ENCODE measurements at regions not wholly inside any gene's neighbourhood (a gene's known extent, or its start where the extent isn't known, plus 50 kb on each side); places are given as distances from the start of the nearest gene placed in this dataset.
"Not testable (repeated sequence)": the region's sequence is repeated elsewhere in the genome, so short reads cannot be mapped to it uniquely, and the experiment has no call there.

GRCh38 chr6:110543106-110543505, 66.7 kb upstream of the SLC22A16 start:
- CTCF ChIA-PET = interaction anchor here (1.3 to 1.7 kb wide), 2 partner anchors 16 to 406 kb away, joined by 5 read pairs; no protein-coding TSS in a partner anchor
- no peak for DNase-seq (ENCODE audit: low read depth, low spot score)
- Histone ChIP-seq H3K4me3 (ENCODE audit: low read depth, low read length) (no peak overlapping the region), H3K9me3 (ENCODE audit: control insufficient read depth, insufficient read depth, low read length) (peaks cover 15% of the 10 kb centered on the region), H3K27me3 (ENCODE audit: control insufficient read depth, insufficient read depth, low read length) (no peaks in the 10 kb centered on the region), H3K27ac (ENCODE audit: low read depth, low read length) (no peak overlapping the region)
- POLR2A ChIA-PET = no interaction called here
- no peak for TF ChIP-seq CTCF (IDR thresholded peaks at IDR 0.05; ENCODE audit: low read depth, low read length)

DNA sequence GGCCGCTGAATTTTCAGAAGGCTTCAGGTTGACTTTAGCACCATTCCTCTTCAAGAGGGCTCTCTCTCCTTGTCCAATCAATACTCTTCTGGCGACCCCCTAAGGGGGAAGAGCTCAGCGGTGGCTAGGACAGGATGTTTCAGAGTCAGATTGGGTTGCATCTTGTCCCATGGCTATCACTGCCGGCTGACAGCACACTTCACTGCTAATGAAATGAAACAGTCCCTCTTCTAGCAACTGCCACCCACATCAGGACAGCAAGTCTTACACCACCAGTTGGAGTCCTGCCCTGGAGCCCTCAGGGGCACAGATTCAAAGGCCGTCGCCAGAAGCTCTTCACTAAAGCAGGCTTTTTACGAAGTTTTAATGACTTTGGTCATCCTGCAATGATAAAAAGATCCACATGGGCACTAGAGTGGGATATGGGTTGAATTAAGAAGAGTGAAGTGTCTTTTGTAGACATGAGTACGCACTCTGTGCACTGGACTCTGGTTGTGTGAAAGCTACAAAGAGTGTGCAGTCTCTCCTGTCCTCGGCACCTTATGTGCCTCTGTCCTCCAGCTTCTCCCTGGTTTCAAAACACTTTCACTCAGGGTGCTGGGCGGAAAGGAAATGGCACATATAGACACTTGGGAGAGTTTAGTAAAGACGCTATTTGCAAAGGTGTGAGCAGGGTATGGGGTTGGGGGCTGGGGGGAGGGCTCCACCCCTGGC, 66.1 kb upstream of the SLC22A16 start:
- Histone ChIP-seq H3K27me3 (ENCODE audit: control insufficient read depth, insufficient read depth, low read length) (no peaks in the 10 kb centered on the region), H3K4me3 (ENCODE audit: low read depth, low read length) (no peak overlapping the region), H3K9me3 (ENCODE audit: control insufficient read depth, insufficient read depth, low read length) (peaks cover 15% of the 10 kb centered on the region), H3K27ac (ENCODE audit: low read depth, low read length) (no peak overlapping the region)
- ChIA-PET CTCF (interaction anchor here (1.0 to 1.7 kb wide), 3 partner anchors 15 to 469 kb away, joined by 4 to 5 read pairs (median 5); no protein-coding TSS in a partner anchor), POLR2A (no interaction called here)
- no peak for TF ChIP-seq CTCF (IDR thresholded peaks at IDR 0.05; ENCODE audit: low read depth, low read length)
- DNase-seq (ENCODE audit: low read depth, low spot score) = no peak

DNA sequence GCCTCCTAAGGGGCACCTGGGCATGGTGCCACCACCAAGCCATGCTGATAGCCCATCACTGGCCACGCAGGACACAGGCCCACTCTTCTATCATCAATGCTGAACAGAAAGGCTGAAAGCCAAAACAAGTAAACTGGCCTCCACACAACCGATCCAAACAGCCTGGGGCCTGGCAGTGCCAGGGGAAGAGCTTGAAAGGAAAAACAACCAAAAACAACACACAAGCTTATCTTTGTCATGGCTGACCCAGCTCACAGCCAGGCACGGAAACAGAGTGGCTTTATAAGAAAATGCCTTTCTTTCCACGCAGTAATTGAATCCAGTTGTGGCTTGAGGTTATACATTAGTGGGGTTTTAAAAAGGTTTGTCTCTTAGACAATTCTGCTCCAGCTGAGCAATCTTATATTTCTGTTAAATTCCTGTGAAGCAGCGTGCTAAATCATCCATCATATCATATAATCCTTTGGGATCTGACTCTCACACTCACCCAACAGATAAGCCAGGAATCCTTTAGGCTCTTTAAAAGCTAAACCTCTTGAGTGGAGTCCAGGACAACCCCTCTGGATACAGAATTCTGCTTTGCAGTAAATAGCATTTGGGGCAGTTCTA, 65.4 kb upstream of the SLC22A16 start:
- peaks cover 15% of the 10 kb centered on the region for H3K9me3 ChIP-seq (ENCODE audit: control insufficient read depth, insufficient read depth, low read length)
- no peak for DNase-seq (ENCODE audit: low read depth, low spot score)
- TF ChIP-seq CTCF (IDR thresholded peaks at IDR 0.05; ENCODE audit: low read depth, low read length) = no peak
- CTCF ChIA-PET = interaction anchor here (1.0 to 1.7 kb wide), 3 partner anchors 14 to 469 kb away, joined by 4 to 5 read pairs (median 5); no protein-coding TSS in a partner anchor
- POLR2A ChIA-PET = no interaction called here
- H3K4me3 ChIP-seq (ENCODE audit: low read depth, low read length) = no peak overlapping the region
- H3K27ac ChIP-seq (ENCODE audit: low read depth, low read length) = no peak overlapping the region
- H3K27me3 ChIP-seq (ENCODE audit: control insufficient read depth, insufficient read depth, low read length) = no peaks in the 10 kb centered on the region

DNA sequence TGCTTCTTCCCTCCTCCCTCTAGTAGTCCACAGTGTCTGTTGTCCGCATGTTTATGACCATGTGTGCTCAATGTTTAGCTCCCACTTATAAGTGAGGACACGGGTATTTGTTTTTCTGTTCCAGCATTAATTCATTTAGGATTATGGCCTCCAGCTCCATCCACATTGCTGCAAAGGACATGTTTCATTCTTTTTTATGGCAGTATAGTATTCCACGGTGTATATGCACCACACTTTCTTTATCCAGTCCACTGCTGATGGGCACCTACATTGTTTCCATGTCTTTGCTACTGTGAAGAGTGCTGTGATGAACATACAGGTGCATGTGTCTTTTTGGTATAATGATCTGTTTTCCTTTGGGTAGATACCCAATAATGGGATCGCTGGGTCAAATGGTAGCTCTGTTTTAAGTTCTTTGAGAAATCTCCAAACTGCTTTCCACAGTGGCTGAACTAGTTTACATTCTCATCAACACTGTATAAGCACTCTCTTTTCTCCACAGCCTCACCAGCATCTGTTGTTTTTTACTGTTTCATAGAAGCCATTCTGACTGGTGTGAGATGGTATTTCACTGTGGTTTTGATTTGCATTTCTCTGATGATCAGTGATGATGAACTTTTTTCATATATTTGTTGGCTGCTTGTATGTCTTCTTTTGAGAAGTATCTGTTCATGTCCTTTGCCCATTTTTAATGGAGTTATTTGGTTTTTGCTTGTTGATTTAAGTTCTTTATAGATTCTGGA, 63.0 kb upstream of the SLC22A16 start:
- H3K27ac ChIP-seq (ENCODE audit: low read depth, low read length); DNase-seq (ENCODE audit: low read depth, low spot score); H3K4me3 ChIP-seq (ENCODE audit: low read depth, low read length); H3K27me3 ChIP-seq (ENCODE audit: control insufficient read depth, insufficient read depth, low read length): not testable (repeated sequence)
- ChIA-PET CTCF (interaction anchor here (0.6 to 1.6 kb wide), 5 partner anchors 11 to 518 kb away, joined by 3 to 5 read pairs (median 4); no protein-coding TSS in a partner anchor), POLR2A (interaction anchor here (0.9 kb wide), 1 partner anchor 8 kb away, joined by 4 read pairs; no protein-coding TSS in a partner anchor)
- H3K9me3 ChIP-seq (ENCODE audit: control insufficient read depth, insufficient read depth, low read length) = peaks cover 13% of the 10 kb centered on the region

DNA sequence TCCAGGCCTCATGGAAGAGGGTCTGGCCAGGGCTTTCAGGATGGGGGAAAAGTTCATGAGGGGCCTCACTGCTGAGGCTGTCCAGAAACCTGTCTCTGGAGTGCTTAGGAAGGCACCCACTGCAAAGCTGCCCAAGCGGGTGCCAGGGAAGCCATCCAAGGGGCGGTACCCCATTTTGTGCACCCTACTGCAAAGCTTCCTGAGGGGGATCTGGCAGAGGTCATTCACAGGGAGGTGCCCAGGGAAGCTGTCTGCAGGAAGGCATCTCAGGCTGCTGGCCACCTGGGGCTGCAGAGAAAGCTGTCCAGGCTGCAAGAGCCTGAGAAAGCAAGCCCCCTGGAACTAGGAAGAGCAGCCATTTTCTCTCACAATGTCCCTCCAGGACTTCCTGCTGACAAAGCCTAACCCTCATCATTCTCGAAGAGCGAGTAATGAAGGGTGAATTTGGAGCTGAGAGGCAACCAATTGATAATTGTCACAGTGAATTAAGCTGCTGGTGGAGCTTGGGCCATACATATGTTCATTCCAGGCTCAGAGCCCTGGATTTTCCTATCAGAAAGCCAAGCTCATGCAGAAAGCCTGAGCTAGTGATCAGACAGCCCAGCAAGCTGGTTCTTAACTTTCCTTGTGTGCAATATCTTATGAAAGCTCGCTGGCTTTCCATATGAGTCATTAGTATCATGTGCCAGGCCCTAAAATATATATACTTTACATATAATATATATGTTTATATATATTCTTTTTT, 62.2 kb upstream of the SLC22A16 start:
- ChIA-PET CTCF (interaction anchor here (0.6 to 1.5 kb wide), 3 partner anchors 11 to 519 kb away, joined by 3 to 5 read pairs (median 3); no protein-coding TSS in a partner anchor), POLR2A (interaction anchor here (0.6 to 0.9 kb wide), 2 partner anchors 9 to 457 kb away, joined by 3 to 4 read pairs; no protein-coding TSS in a partner anchor)
- Histone ChIP-seq H3K27ac (ENCODE audit: low read depth, low read length) (no peak overlapping the region), H3K4me3 (ENCODE audit: low read depth, low read length) (no peak overlapping the region), H3K27me3 (ENCODE audit: control insufficient read depth, insufficient read depth, low read length) (no peaks in the 10 kb centered on the region), H3K9me3 (ENCODE audit: control insufficient read depth, insufficient read depth, low read length) (peaks cover 12% of the 10 kb centered on the region)
- DNase-seq (ENCODE audit: low read depth, low spot score) = no peak
- no peak for TF ChIP-seq CTCF (IDR thresholded peaks at IDR 0.05; ENCODE audit: low read depth, low read length)
